HAP-1 (cell line): ENCODE measurements at regions not wholly inside any gene's neighbourhood (a gene's known extent, or its start where the extent isn't known, plus 50 kb on each side); places are given as distances from the start of the nearest gene placed in this dataset.

Source experiments
- DNase-seq, 2 experiments: peaks; one replicate each; pipeline ENCODE4 v3.0.0-alpha.2; 2016 to 2020; ENCODE audit warnings: low spot score in 2 of 2
- H3K27me3 ChIP-seq: fragments of 250-450 bp; sonication (Bioruptor Pico); 2 replicates; pipeline ENCODE4 v1.5.1; 2020; ENCODE audit warnings: low read depth, mild to moderate bottlenecking, moderate library complexity
- H3K36me3 ChIP-seq: fragments of 250-450 bp; sonication (Bioruptor Pico); replicated peaks from 2 replicates; pipeline ENCODE4 v1.5.1; 2020; ENCODE audit warnings: mild to moderate bottlenecking
- H3K4me1 ChIP-seq: fragments of 250-450 bp; sonication (Bioruptor Pico); 2 replicates; pipeline ENCODE4 v1.5.1; 2020; ENCODE audit warnings: mild to moderate bottlenecking
- H3K4me3 ChIP-seq: fragments of 250-450 bp; sonication (Bioruptor Pico); 2 replicates; pipeline ENCODE4 v1.5.1; 2020; ENCODE audit warnings: mild to moderate bottlenecking, moderate library complexity
- H3K9me3 ChIP-seq: fragments of 250-450 bp; sonication (Bioruptor Pico); 2 replicates; pipeline ENCODE4 v1.5.1; 2020; ENCODE audit warnings: mild to moderate bottlenecking, moderate library complexity
- in situ Hi-C: fragments of 300-500 bp; cut with MboI; formaldehyde crosslinking; loops from 3 replicates; pipeline ENCODE4 v1.14.3; 2020; ENCODE audit warnings: low sequenced_read_pairs, inconsistent platforms, mixed read lengths

- Histone ChIP-seq H3K9me3 (no peaks in the 10 kb centered on the region), H3K4me3 (no peak overlapping the region), H3K27me3 (no peaks in the 10 kb centered on the region), H3K4me1 (no peaks in the 10 kb centered on the region), H3K36me3 (no peaks in the 10 kb centered on the region)
- no peak for DNase-seq
- in situ Hi-C loops: no loop called here
Measured at GRCh38 chr5:88355490-88356050, 86.9 kb upstream of the TMEM161B start.

- DNase-seq: no peak
- Histone ChIP-seq H3K9me3 (no peaks in the 10 kb centered on the region), H3K4me1 (no peaks in the 10 kb centered on the region), H3K36me3 (no peaks in the 10 kb centered on the region), H3K4me3 (no peak overlapping the region), H3K27me3 (no peaks in the 10 kb centered on the region)
- in situ Hi-C loops: no loop called here
Measured at GRCh38 chr5:88325868-88326267, 57.2 kb upstream of the TMEM161B start.

- no peaks in the 10 kb centered on the region for H3K9me3 ChIP-seq
- H3K36me3 ChIP-seq: no peaks in the 10 kb centered on the region
- no peaks in the 10 kb centered on the region for H3K27me3 ChIP-seq
- H3K4me1 ChIP-seq: no peaks in the 10 kb centered on the region
- in situ Hi-C loops: no loop called here
- H3K4me3 ChIP-seq: no peak overlapping the region
- DNase-seq: no peak
Measured at GRCh38 chr5:88322785-88323184, 54.1 kb upstream of the TMEM161B start.
